ENCODE measurements at regions not wholly inside any gene's neighbourhood (a gene's known extent, or its start where the extent isn't known, plus 50 kb on each side); places are given as distances from the start of the nearest gene placed in this dataset.

GRCh38 chr3:31165399-31165860 lies 271.0 kb upstream of the GADL1 start:
- Histone ChIP-seq H3K79me2 (ENCODE audit: low read depth) (no peaks in the 10 kb centered on the region), H3K36me3 (ENCODE audit: low read depth) (no peaks in the 10 kb centered on the region), H4K20me1 (ENCODE audit: insufficient read depth) (no peaks in the 10 kb centered on the region), H3K27ac (no peak overlapping the region), H3K9me3 (ENCODE audit: insufficient read depth, low read depth) (no peaks in the 10 kb centered on the region), H3K9me2 (ENCODE audit: insufficient read depth) (no peaks in the 10 kb centered on the region), H3K4me1 (replicated peaks; ENCODE audit: insufficient read depth) (peaks cover 20% of the 10 kb centered on the region), H3K27me3 (ENCODE audit: insufficient read depth, low read depth) (no peaks in the 10 kb centered on the region), H2AFZ (no peak overlapping the region), H3K4me2 (peak overlapping the region; percentile 59), H3F3A (ENCODE audit: insufficient read depth, low read depth) (peaks cover 18% of the 10 kb centered on the region; the same call in 1 of the 2 replicates), H3K4me3 (no peak overlapping the region)
- no TSS peak for BruUV-seq (replicated peaks)
- intact Hi-C loops (cut with micrococcal nuclease; ENCODE audit: unreplicated experiment): loop anchor here (10.0 kb wide), 1 partner anchor 279 kb away; no protein-coding TSS in a partner anchor
- no peak for DNase-seq
- TF ChIP-seq CTCF (conservative IDR thresholded peaks at IDR 0.05) (no peak), EZH2 (IDR thresholded peaks at IDR 0.05; ENCODE audit: low read depth) (no peak)
- CTCF ChIA-PET: no interaction called here
- POLR2A ChIA-PET (ENCODE audit: unreplicated experiment): no interaction called here

GRCh38 chr3:31166249-31166885 lies 271.9 kb upstream of the GADL1 start:
- no peak for TF ChIP-seq CTCF (conservative IDR thresholded peaks at IDR 0.05)
- TF ChIP-seq EZH2 (IDR thresholded peaks at IDR 0.05; ENCODE audit: low read depth): no peak
- H3K79me2 ChIP-seq (ENCODE audit: low read depth): no peaks in the 10 kb centered on the region
- no TSS peak for BruUV-seq (replicated peaks)
- no peaks in the 10 kb centered on the region for H4K20me1 ChIP-seq (ENCODE audit: insufficient read depth)
- H3F3A ChIP-seq (ENCODE audit: insufficient read depth, low read depth): peaks cover 18% of the 10 kb centered on the region; the same call in 1 of the 2 replicates
- H3K4me2 ChIP-seq: peak overlapping the region; percentile 59
- no peaks in the 10 kb centered on the region for H3K9me2 ChIP-seq (ENCODE audit: insufficient read depth)
- peak overlapping the region; percentile 57 for H3K27ac ChIP-seq
- CTCF ChIA-PET: interaction anchor here (0.8 kb wide), 1 partner anchor 473 kb away, joined by 8 read pairs; no protein-coding TSS in a partner anchor
- no peaks in the 10 kb centered on the region for H3K36me3 ChIP-seq (ENCODE audit: low read depth)
- DNase-seq: peak; percentile 35 to 83
- H3K9me3 ChIP-seq (ENCODE audit: insufficient read depth, low read depth): no peaks in the 10 kb centered on the region
- peaks cover 20% of the 10 kb centered on the region for H3K4me1 ChIP-seq (replicated peaks; ENCODE audit: insufficient read depth)
- H3K4me3 ChIP-seq: no peak overlapping the region
- POLR2A ChIA-PET (ENCODE audit: unreplicated experiment): interaction anchor here (0.6 kb wide), 1 partner anchor 89 kb away, joined by 3 read pairs; no protein-coding TSS in a partner anchor
- H2AFZ ChIP-seq: no peak overlapping the region
- H3K27me3 ChIP-seq (ENCODE audit: insufficient read depth, low read depth): no peaks in the 10 kb centered on the region
- intact Hi-C loops (cut with micrococcal nuclease; ENCODE audit: unreplicated experiment): loop anchor here (1.0 to 10.0 kb wide), 2 partner anchors 146 to 278 kb away; no protein-coding TSS in a partner anchor

DNA sequence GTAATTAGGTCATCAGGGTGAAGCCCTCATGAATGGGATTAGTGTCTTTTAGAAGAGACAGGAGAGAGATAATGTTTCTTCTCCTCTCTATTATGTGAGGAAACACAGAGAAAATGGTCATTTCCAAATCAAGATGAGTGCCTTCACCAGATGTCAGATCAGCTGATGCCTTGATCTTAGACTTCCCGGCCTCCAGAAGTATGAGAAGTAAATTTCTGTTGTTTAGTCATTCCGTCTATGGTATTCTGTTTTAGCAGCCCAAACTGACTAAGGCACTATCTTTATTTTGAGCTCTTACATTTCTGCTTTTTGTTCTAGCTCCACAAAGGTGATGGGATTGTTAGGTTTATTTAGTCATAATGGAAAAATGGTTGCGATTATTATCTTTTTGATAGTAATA lies 273.2 kb upstream of the GADL1 start:
- BruUV-seq (replicated peaks): no TSS peak
- intact Hi-C loops (cut with micrococcal nuclease; ENCODE audit: unreplicated experiment): loop anchor here (10.0 kb wide), 1 partner anchor 277 kb away; no protein-coding TSS in a partner anchor
- POLR2A ChIA-PET (ENCODE audit: unreplicated experiment): no interaction called here

More for the DNA sequence above, 273.2 kb upstream of the GADL1 start:
- H3K27me3 ChIP-seq (ENCODE audit: insufficient read depth, low read depth): no peaks in the 10 kb centered on the region
- no peaks in the 10 kb centered on the region for H3K36me3 ChIP-seq (ENCODE audit: low read depth)
- no peaks in the 10 kb centered on the region for H4K20me1 ChIP-seq (ENCODE audit: insufficient read depth)
- CTCF ChIA-PET: no interaction called here
- no peak for DNase-seq
- no peaks in the 10 kb centered on the region for H3K9me3 ChIP-seq (ENCODE audit: insufficient read depth, low read depth)
- no peak for TF ChIP-seq EZH2 (IDR thresholded peaks at IDR 0.05; ENCODE audit: low read depth)
- TF ChIP-seq CTCF (conservative IDR thresholded peaks at IDR 0.05): no peak
- no peak overlapping the region for H3K4me2 ChIP-seq
- no peaks in the 10 kb centered on the region for H3K79me2 ChIP-seq (ENCODE audit: low read depth)
- no peak overlapping the region for H3K27ac ChIP-seq
- H3F3A ChIP-seq (ENCODE audit: insufficient read depth, low read depth): peaks cover 18% of the 10 kb centered on the region; the same call in 1 of the 2 replicates
- no peaks in the 10 kb centered on the region for H3K9me2 ChIP-seq (ENCODE audit: insufficient read depth)
- H3K4me3 ChIP-seq: no peak overlapping the region
- H3K4me1 ChIP-seq (replicated peaks; ENCODE audit: insufficient read depth): peaks cover 20% of the 10 kb centered on the region
- no peak overlapping the region for H2AFZ ChIP-seq
